NB4 (cell line): ENCODE measurements at regions not wholly inside any gene's neighbourhood (a gene's known extent, or its start where the extent isn't known, plus 50 kb on each side); places are given as distances from the start of the nearest gene placed in this dataset.

Experiments
- CTCF ChIP-seq: IDR thresholded peaks from one replicate; pipeline ENCODE4 v1.5.1; 2012; ENCODE audit warnings: low read depth, low read length
- MAX ChIP-seq: IDR thresholded peaks from 2 replicates; pipeline ENCODE4 v1.6.1; 2011; ENCODE audit warnings: low read depth, low read length
- MYC ChIP-seq: IDR thresholded peaks from 2 replicates; pipeline ENCODE4 v1.6.1; 2011; ENCODE audit warnings: low read depth, low read length
- POLR2A ChIP-seq: IDR thresholded peaks from 2 replicates; pipeline ENCODE4 v1.6.1; 2011; ENCODE audit warnings: mild to moderate bottlenecking; ENCODE audit not compliant: insufficient read length; ENCODE audit errors: extremely low read depth

- TF ChIP-seq MYC (no peak), CTCF (no peak), POLR2A (no peak), MAX (no peak)
These were observed 327.1 kb downstream of the NAP1L3 start for GRCh38 chrX:93346309-93346708.
